Fibroblast of peridontal ligament (primary cell): ENCODE measurements at regions not wholly inside any gene's neighbourhood (a gene's known extent, or its start where the extent isn't known, plus 50 kb on each side); places are given as distances from the start of the nearest gene placed in this dataset.
"Not testable (repeated sequence)": the region's sequence is repeated elsewhere in the genome, so short reads cannot be mapped to it uniquely, and the experiment has no call there.

Source experiments
- DNase-seq: peaks from one replicate; pipeline ENCODE4 v3.0.0-alpha.2; 2010; ENCODE audit errors: extremely low read depth

DNA sequence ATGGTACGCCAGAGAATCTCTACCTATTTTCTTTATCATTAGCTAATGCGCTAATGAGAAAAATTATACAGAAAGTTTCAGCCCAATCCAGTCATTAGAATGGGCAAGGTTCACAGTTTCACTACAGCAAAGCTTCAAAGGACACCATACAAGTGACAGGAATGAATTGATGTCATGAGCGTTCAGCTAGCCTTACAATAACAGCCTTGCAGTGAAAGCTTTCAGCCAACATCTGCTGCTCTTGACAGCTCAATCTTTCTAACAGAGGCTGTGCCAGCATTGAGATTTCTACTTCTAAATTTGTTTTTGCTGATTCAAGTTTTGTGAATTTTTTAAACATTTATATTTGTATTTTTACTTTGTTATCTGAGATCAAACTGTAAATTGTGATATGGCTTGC, 302.4 kb upstream of the FAM174A start:
- no peak for DNase-seq

DNA sequence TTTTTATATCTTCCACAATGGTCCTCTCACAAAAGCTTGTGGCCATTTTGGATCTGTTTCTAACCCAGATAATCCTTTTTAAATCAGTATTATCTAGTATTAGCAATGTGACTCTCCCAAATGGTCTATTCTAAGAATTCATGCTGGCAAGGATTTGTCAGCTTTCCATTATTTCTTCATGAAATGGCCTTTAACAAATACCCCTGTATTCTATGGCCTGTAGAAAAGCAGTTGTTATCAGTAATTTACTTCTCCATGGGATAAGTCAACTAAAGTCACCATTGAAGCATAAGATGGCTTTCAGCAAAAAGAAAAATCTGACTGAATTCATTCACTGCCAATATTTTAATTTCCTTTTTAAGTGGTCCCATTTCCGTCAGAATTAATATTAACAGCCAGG, 346.4 kb upstream of the FAM174A start:
- DNase-seq: no peak

DNA sequence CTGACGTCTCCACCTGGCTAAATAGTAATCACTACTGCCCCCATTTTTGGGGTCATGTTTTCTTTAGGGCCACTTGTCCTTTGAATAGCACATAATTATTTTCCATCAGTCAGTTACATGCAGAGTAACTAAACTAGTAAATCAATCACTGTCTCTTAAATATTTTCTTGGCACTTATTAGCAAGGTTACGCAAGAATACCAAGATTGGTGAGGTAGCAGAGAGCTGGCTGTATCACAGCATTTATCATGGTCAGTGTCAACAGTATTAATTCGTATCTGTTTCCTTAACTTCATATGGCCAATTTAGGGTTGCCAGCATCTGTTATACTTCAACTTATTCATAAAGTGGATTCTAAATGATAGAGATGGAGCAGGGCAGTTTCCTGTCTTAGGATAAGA, 346.8 kb upstream of the FAM174A start:
- no peak for DNase-seq

DNA sequence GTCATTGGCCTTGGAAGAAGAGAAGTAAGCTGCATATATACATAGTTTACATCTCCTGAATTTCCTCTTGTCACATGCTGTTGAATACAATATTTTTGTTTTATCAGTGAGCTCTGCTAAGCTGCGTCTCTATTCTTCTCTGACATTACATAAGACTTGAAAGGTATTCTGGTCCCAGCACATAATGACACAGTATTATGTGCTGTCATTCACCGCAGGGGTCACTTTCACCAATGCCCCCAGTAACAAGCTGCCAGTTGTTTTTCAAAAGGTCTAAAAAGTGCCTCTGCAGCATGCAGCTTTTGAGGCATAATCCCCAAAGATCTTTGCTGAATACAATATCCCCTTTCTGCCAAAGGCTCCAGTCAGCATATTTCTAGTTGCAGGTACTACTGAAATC, 349.0 kb upstream of the FAM174A start:
- DNase-seq: no peak

DNA sequence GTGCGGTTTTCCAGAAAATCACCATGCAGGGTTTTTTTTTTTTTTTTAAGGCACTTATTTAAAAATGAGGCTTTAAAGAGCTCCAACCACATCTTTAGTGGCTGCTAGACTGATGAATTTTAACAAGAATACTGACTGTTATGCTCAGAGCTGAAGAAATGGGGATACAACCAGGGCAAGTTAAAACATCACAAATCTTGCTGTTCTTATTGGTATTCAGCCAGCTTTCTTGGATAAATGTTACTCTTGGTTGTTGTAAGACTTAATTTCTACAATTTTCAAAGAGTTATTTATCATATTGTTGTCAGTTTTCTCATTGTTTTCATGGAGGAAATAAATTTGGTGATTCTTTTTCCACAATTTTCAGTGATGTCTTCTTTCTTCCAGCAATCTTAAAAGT, 352.8 kb upstream of the FAM174A start:
- no peak for DNase-seq

DNA sequence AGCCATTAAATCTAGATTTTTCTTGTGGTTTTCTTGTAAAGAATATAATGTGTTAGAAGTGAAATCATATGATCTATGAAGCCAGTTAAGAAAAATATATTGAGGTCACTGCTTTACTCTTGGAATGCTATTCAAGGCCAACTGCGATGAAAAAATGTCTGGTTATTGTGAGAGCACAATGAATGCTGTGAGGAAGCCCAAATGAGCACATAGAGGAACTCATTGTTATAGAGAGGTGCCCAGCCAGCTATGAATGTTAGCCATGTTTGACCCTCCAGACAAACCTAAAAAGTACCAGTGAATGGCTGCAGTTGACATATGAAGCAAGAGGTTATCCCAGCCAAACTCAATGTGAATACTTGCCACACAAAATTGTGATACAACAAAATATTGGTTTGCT, 359.8 kb upstream of the FAM174A start:
- no peak for DNase-seq

DNA sequence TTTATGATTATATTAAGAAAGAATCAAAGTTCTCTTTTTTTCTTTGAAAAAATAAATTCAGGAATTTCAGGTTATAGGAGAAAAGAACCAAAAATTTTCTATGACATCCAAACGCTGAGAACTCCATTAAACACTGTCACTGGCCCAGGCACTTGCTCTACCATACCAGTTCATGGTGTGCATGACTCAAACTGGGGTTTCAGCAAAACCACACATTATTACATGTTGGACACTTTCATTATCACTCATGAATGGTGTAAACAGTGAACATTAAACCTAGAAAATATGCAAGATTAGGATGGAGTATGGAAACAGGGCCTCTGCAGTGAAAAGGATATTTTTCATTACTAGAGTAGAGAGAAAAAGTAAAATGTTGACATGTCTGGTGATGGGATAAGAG, 369.9 kb upstream of the FAM174A start:
- no peak for DNase-seq

DNA sequence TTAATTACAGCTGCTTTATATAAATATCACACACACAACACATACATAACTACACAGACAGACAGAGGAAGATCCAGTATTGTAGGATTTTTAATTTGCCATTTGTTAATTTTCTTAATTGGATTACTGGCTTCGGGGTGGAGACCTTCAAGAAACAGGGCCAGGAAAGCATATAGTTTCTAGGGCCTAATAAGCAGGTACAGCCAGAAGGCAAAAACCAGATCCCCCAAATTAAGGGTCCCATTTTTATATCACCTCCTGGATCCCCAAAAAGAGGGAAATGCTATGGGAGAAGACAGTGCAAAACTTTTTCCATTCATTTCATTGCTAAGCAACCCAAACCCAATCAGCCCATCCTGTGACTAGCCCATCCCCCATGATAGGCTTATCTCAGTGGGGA, 373.3 kb upstream of the FAM174A start:
- DNase-seq: no peak

DNA sequence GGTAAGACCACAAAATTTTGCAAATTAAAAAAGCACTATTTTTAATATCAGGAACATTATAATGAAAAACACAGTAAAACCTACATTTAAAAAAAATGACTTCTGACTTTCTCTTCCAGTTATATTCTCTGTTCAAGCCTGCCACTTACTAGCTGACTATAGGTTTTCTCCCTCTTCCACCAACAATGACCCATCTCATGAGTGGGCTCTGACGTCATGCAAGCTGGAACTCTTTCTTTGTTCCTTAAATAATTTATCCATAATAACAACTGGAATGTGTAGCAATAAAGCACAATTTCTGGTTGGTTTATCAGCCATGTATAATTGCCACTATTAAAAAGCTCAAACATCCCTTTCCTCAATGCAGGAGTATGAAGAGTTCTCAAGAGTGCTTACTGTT, 378.1 kb upstream of the FAM174A start:
- no peak for DNase-seq

DNA sequence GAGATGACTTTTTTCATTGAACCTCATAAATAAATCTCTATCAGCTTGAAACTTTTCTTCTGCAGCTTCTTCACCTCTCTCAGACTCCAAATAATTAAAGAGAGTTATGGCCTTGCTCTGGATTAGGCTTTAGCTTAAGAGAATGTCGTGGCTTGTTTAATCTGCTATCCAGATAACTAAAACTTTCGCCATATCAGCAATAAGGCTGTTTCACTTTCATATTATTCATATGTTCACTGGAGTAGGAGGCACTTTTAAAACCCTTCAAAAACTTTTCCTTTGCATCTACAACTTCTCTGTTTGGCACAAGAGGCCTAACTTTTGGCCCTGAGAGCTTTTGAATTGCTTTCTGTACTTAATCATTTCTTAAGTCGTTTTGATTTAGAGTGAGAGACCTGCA, 386.9 kb upstream of the FAM174A start:
- no peak for DNase-seq

DNA sequence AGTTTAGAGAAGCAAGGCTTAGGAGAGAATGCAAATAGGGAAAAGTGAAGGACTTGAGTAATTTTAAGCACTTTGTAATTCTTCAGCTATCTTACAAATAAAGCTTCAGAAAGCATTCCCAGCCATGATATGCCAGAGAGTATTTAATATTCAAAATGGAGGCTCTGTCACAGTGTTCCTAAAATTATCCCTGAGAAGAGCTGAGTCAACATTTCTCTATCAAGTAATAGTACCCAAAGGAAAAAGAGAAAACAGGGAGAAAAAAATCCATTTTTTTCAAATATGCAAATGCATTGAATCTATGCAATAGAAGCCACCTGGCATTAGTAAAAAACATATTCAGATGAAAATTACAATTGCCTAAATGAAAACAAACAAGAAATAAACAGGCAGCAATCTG, 392.6 kb upstream of the FAM174A start:
- no peak for DNase-seq

DNA sequence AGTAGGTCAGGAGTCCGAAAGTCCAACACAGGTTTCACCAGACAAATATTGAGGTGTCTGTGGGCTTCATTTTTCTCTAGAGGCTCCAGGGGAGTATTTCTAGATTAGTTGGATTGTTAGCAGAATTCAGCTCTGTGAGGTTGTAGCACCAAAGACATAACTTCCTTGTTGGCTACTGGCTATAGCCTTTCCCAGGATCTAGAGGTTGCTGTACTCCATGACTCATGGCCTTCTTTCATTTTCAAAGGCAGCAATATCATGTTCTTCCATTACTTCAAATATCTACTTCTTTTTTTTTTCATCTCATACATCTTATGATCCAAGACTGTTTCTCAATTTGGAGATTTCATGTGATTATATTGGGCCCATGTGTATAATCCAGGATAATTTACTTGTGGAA, 404.0 kb upstream of the FAM174A start:
- no peak for DNase-seq

DNA sequence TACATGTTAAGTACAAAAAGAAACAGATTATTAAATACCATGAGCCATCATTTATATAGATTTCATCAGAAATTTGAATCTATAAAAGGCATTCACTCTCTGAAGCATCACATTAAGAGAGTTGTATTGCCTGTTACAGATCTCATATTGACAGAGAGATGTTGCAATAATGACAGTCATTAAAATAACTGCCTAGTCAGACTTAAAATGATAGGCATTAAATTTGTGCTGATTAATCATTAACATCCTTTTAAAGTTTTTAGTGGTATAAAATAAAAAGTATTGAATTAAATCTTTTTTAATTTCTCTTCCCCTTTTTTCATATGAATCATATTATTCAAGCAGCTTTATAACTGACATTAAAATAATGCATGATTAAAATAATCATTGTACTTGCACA, 404.9 kb upstream of the FAM174A start:
- no peak for DNase-seq

DNA sequence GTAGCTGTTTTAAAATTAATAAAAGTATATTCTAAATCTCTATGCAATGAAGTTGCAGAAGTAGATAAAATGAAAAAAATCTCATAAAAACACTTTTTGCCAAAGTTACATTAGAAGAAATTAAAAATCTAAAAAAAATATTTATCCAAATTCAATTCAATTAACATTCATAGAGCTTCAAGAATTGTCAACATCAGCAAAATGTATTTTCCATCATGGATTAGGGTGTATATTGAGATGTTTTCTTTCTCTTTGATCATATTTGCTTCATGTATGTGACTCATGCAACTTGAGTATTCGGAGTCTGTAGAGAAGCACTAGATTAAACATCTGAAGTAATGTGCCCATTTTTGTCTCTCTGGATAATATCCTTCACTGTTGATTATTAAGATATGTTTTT, 415.3 kb upstream of the FAM174A start:
- no peak for DNase-seq

DNA sequence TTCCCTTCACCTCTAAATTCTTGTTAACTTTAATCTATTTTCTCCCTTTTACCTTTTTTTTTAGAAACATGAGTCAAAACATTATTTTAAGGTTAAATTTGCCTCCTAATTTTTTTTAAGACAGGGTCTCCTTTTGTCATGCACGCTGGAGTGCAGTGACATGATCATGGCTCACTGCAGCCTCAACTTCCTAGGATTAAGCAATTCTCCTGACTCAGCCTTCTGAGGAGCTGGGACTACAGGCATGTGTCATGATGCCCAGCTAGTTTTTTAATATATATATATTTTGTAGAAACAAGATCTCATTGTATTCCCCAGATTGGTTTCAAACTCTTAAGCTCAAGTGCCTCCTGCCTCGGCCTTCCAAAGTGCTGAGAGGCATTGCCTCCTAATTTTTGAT, 424.7 kb upstream of the FAM174A start:
- no peak for DNase-seq

DNA sequence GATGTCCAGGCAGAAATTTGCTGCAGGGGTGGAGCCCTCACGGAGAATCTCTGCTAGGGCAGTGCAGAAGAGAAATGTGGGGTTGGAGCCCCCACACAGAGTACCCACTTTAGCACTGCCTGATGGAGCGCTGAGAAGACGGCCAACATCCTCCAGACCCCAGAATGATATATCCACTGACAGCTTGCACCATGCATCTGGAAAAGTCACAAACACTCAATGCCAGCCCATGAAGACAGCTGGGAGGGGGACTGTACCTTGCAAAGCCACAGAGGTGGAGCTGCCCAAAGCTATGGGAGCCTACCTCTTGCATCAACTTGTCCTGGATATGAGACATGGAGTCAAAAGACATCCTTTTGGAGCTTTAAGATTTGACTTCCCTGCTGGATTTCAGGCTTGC, 426.3 kb upstream of the FAM174A start:
- no peak for DNase-seq

DNA sequence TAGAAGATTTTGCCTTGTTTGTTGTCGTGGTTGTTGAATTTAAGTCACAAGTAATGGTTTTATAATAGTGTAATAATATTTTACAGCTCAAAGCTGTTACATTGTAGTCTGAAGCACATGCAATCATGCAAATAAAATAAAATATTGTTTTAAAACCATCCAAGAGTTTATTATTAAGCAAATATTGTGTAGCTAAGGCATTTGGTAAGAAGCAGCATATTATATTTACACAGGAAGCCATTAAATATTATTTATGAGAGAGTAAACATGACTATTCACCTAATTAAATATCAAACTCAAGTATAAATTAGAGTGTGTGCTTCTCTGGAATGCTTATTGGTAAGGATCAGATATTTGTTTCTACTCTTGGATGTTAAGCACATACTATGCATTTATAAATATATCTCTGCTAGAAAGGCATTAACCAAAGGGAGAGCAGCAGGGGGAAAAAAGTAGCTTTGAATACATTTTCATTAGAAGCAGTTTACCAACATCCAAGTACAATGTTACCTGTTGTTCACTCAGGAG, 431.5 kb upstream of the FAM174A start:
- DNase-seq: not testable (repeated sequence)

DNA sequence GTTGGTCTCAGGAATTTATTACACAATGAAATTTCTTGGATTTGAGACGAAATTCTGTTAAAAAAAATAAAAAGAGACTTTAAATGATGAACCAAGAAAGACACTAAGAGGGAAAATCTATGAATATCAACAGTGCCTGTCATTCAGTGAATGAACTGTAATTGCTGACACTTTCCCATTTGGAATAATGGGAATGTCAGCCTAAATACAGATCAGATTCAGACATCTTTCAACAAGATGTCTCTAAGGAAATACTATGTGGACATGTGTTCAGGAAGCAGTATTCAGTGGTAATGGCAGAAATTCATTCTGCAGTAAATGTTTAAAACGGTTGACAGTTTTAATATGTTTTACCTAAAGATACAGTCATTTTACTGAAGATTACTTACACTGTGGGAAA, 433.7 kb upstream of the FAM174A start:
- not testable (repeated sequence) for DNase-seq

DNA sequence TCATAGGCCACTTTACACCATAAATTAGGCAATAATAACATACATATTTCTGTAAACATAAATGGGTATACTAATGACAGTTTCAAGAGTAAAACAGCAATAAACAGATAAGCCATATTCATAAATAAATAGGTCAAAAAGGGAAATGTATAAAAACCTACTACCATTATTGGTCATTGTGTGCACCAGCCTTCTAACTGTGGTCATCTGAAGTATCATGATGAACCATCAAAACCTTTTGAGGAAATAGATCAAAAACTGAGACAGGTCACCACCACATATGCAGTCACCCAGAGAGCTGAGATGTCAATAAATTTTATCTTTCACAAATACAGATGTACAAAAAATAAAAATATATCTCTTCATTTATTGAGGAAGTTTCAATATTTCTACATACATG, 438.8 kb upstream of the FAM174A start:
- not testable (repeated sequence) for DNase-seq

DNA sequence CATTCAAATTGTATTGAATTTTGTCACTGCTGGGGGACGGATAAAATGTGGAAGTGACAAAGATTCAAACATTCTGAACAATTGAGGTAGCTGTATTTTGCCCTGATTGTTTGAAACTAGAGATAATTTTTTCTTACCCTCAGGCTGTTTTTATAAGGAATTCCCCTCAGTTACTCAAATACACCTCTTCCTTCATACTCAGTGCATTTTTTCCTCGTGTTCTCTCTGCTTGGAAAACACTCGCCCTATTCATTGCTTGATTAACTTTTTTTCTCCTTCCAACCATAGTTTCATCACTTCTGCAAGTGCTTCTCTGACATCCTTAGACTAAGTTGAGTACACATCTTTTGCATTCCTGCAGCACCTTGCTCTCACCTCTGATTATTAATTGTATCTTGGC, 454.5 kb upstream of the FAM174A start:
- not testable (repeated sequence) for DNase-seq

DNA sequence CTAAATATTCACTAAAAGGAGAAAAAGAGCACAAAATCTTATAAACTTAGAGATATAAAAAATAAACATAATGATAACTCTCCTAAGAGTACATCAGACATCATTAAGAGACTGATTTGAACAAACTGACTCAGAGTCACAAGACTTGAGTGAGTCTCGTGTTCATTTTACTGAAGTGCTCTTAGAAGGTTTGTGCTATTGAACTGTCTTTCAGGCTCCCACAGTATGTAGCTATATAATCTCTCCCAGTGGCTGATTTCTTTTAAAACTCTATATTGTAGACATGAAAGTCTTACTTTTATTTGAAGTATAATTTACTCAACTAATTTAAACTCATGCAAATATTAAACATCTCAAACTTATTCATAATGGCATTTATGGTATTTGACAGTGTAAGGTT, 456.0 kb upstream of the FAM174A start:
- DNase-seq: not testable (repeated sequence)

DNA sequence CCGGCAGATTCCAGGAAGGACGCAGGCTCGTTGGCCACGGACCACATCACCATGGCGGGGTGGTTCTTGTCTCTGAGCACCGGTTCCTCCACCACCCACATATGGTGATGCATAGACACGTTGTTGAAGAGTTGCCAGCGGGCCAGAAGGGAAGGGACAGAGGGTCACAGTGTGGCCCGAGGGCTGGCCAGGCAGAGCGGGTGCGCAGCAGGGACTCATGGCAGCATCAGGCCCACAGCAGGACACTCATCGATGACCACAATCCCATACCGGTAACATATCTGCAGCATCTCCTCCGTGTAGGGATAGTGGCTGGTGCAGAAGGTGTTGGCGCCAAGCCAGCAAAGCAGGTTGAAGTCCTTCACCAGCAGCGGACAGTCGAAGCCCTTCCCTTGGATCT, 469.2 kb upstream of the FAM174A start:
- DNase-seq: not testable (repeated sequence)

DNA sequence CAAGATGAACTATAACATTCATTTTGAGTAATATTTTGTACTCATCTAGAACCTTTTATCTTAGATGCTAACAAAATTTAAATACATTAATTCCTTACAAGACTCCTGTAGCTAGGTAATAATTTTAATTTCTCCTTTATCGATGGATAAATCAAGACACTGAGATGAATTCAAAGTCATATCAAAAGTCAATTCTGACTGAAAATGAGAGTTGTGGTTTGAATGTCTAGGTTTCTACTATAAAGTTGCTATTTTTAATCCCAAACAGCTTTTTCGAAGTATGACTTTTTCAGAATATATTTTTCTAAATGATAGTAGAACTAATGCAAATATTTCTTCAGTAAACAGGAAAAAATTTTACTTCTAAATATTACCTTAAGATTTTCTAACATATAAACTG, 491.7 kb upstream of the FAM174A start:
- no peak for DNase-seq

DNA sequence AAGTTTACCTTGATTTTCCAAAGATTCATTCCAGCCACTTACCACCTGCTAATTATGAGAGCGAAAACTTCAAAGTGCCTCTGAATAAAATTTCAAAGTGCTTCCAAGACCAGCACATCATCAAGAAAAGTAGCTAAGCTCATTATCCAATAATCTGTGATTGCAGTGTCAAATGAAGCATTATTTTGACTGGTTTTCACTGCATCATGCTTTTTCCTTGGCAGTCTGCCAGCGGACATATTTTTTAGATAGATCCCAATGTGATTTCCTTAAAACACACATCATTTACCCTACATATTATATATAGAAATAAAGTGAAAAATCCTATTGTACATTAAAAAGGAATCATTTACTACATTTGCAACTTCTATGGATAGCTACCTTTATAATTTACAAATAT, 508.6 kb upstream of the FAM174A start:
- no peak for DNase-seq

DNA sequence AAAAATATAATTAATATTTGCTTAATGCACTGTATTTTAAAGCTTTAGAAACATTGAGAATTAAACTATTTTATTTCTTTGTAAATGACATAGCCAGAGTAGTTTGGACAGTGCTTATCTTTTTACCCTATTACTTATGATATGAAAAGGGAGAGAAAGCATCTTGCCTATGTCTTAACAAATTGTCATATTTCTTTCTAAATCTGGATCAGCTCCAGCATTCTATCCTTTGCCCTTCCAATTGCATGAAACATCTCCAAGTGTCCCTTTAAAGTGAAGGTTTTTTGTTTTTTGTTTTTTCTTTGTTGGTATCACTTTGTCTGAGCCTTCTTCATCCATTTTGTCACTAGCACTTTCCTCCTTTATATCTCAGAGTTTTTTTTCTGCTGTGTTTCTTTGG, 511.6 kb upstream of the FAM174A start:
- DNase-seq: no peak
